Panc1 (cell line): ENCODE measurements at regions not wholly inside any gene's neighbourhood (a gene's known extent, or its start where the extent isn't known, plus 50 kb on each side); places are given as distances from the start of the nearest gene placed in this dataset.

Experiments used
- ATAC-seq: fragments of 200-7000 bp; cut with Tn5 transposase; 2 replicates; pipeline ENCODE4 v1.9.1; 2020; ENCODE audit warnings: mild to moderate bottlenecking, moderate library complexity
- BruUV-seq: library from RNA; stranded (reverse); fragments of 400-500 nt; replicated peaks from 2 replicates; lab custom pipeline; 2021; lab: Mats Ljungman, UMichigan
- CTCF ChIA-PET: fragments of 300-600 bp; sonication (Branson Sonifier 250); formaldehyde crosslinking; loops from one replicate; lab custom pipeline; 2022; ENCODE audit warnings: antibody characterized with exemption; lab: Charles Lee
- POLR2A ChIA-PET: fragments of 300-600 bp; sonication (Branson Sonifier 250); formaldehyde crosslinking; loops from one replicate; lab custom pipeline; 2022; ENCODE audit warnings: antibody characterized with exemption; lab: Charles Lee
- DNase-seq: peaks from one replicate; pipeline ENCODE4 v3.0.0-alpha.2; 2010; ENCODE audit warnings: low read depth, low spot score
- H3K27ac ChIP-seq: 2 replicates; pipeline ENCODE4 v1.5.1; 2011; ENCODE audit warnings: mild to moderate bottlenecking, low read length, inconsistent platforms
- H3K27me3 ChIP-seq: fragments of 200-500 bp; sonication (Bioruptor generic); 2 replicates; pipeline ENCODE4 v1.6.0; 2014; ENCODE audit warnings: low read length, inconsistent platforms; ENCODE audit not compliant: control insufficient read depth, insufficient read depth
- H3K36me3 ChIP-seq: fragments of 200-500 bp; sonication (Bioruptor generic); 2 replicates; pipeline ENCODE4 v1.5.1; 2014; ENCODE audit warnings: inconsistent platforms, mild to moderate bottlenecking, low read length, moderate library complexity; ENCODE audit not compliant: control insufficient read depth, insufficient read depth
- H3K4me1 ChIP-seq: 2 replicates; pipeline ENCODE4 v1.5.1; 2011; ENCODE audit warnings: inconsistent platforms, mild to moderate bottlenecking, low read length, moderate library complexity; ENCODE audit not compliant: control insufficient read depth, insufficient read depth
- H3K4me3 ChIP-seq, 2 experiments: 2 replicates each; pipeline ENCODE4 v1.5.1; 2011 to 2012; ENCODE audit warnings: low read depth in 2 of 2, low read length in 2 of 2, mild to moderate bottlenecking in 2 of 2, inconsistent platforms in 1 of 2, moderate library complexity in 1 of 2
- H3K9me3 ChIP-seq: fragments of 200-500 bp; sonication (Bioruptor generic); 2 replicates; pipeline ENCODE4 v1.5.1; 2014; ENCODE audit warnings: low read depth, mild to moderate bottlenecking, inconsistent platforms, low read length, moderate library complexity; ENCODE audit not compliant: control insufficient read depth, insufficient read depth
- CTCF ChIP-seq: fragments of 450-650 bp; IDR thresholded peaks from 2 replicates; pipeline ENCODE4 v1.5.1; 2017; ENCODE audit warnings: mild to moderate bottlenecking
- POLR2AphosphoS5 ChIP-seq: IDR thresholded peaks from 2 replicates; pipeline ENCODE4 v1.6.1; 2012; ENCODE audit warnings: mild to moderate bottlenecking, low read depth, low read length, moderate library complexity
- REST ChIP-seq, 2 experiments: IDR thresholded peaks; 2 replicates each; pipeline ENCODE4 v1.6.1; 2011 to 2012; ENCODE audit warnings: low read depth in 2 of 2, control low read depth in 1 of 2, low read length in 1 of 2, mild to moderate bottlenecking in 1 of 2, moderate library complexity in 1 of 2; ENCODE audit not compliant: insufficient read depth in 1 of 2
- SIN3A ChIP-seq: IDR thresholded peaks from 2 replicates; pipeline ENCODE4 v1.6.1; 2012; ENCODE audit warnings: low read depth, mild to moderate bottlenecking, low read length, moderate library complexity, borderline replicate concordance; ENCODE audit not compliant: insufficient read depth
- TCF7L2 ChIP-seq: IDR thresholded peaks from 2 replicates; pipeline ENCODE4 v1.6.1; 2011; ENCODE audit warnings: mild to moderate bottlenecking, low read depth, low read length, inconsistent platforms
- in situ Hi-C: cut with HindIII; loops from 2 replicates; pipeline ENCODE4 v1.10.0; 2016; ENCODE audit warnings: low sequenced_read_pairs, low pct_unique_long_range_greater_than_20kb
- intact Hi-C: fragments of 100-400 bp; cut with micrococcal nuclease; formaldehyde crosslinking; loops from one replicate; pipeline ENCODE4 v1.10.0; 2022; ENCODE audit not compliant: unreplicated experiment

- ATAC-seq: peak; percentile 9; the same call in 1 of the 2 replicates
- DNase-seq: no peak
- BruUV-seq: no TSS peak
Observed at GRCh38 chr14:100665511-100666032, 61.1 kb upstream of the DLK1 start.

GRCh38 chr14:100666403-100666802 lies 60.3 kb upstream of the DLK1 start:
- intact Hi-C loops: loop anchor here (5.0 kb wide), 1 partner anchor 161 kb away; the partner anchor contains the start of gene MEG3
- Histone ChIP-seq H3K4me3 (no peak overlapping the region), H3K4me1 (peaks cover 31% of the 10 kb centered on the region), H3K27me3 (no peaks in the 10 kb centered on the region), H3K9me3 (no peaks in the 10 kb centered on the region), H3K27ac (no peak overlapping the region; the same call in 1 of the 2 replicates), H3K36me3 (no peaks in the 10 kb centered on the region)
- no peak for TF ChIP-seq POLR2AphosphoS5
- no TSS peak for BruUV-seq
- ATAC-seq (no peak), DNase-seq (no peak)
- ChIA-PET CTCF (no interaction called here), POLR2A (no interaction called here)
- in situ Hi-C loops: no loop called here

More at GRCh38 chr14:100665511-100666032, 61.1 kb upstream of the DLK1 start:
- Histone ChIP-seq H3K36me3 (no peaks in the 10 kb centered on the region), H3K4me1 (peaks cover 34% of the 10 kb centered on the region), H3K27ac (peak overlapping the region; percentile 48; the same call in 1 of the 2 replicates), H3K4me3 (no peak overlapping the region), H3K27me3 (no peaks in the 10 kb centered on the region), H3K9me3 (no peaks in the 10 kb centered on the region)
- CTCF ChIA-PET: interaction anchor here (0.6 kb wide), 1 partner anchor 9 kb away, joined by 4 read pairs; no protein-coding TSS in a partner anchor
- POLR2A ChIA-PET: no interaction called here
- no peak for TF ChIP-seq CTCF
- TF ChIP-seq TCF7L2: no peak
- no peak for TF ChIP-seq SIN3A
- intact Hi-C loops (loop anchor here (5.0 kb wide), 1 partner anchor 162 kb away; the partner anchor contains the start of gene MEG3), in situ Hi-C loops (no loop called here)

- POLR2A ChIA-PET: no interaction called here
- ATAC-seq: no peak
Observed at GRCh38 chr14:100666851-100667250, 59.8 kb upstream of the DLK1 start.

More at GRCh38 chr14:100666851-100667250, 59.8 kb upstream of the DLK1 start:
- no peak overlapping the region for H3K27ac ChIP-seq
- intact Hi-C loops (loop anchor here (5.0 kb wide), 1 partner anchor 160 kb away; the partner anchor contains the start of gene MEG3), in situ Hi-C loops (no loop called here)
- DNase-seq: no peak
- TF ChIP-seq CTCF: no peak
- no peak for TF ChIP-seq TCF7L2
- no peak for TF ChIP-seq SIN3A
- TF ChIP-seq REST (IDR thresholded peaks at IDR 0.05; ENCODE audit: insufficient read depth in 1 of 2, low read depth in 2 of 2, low read length in 1 of 2): no peak
- no peak for TF ChIP-seq POLR2AphosphoS5
- H3K36me3 ChIP-seq: no peaks in the 10 kb centered on the region
- no peaks in the 10 kb centered on the region for H3K9me3 ChIP-seq
- peaks cover 27% of the 10 kb centered on the region for H3K4me1 ChIP-seq
- no TSS peak for BruUV-seq
- H3K4me3 ChIP-seq: no peak overlapping the region
- H3K27me3 ChIP-seq: no peaks in the 10 kb centered on the region
- CTCF ChIA-PET: no interaction called here
